Testis (tissue), 2 donors: ENCODE measurements at regions not wholly inside any gene's neighbourhood (a gene's known extent, or its start where the extent isn't known, plus 50 kb on each side); places are given as distances from the start of the nearest gene placed in this dataset.

Experiments
- DNase-seq: peaks from one replicate; pipeline ENCODE4 v3.0.0-alpha.2; 2019
- H3K27ac ChIP-seq, 2 donors: fragments of 200-600 bp; sonication (generic); one replicate each; pipeline ENCODE4 v1.5.1; 2019
- H3K27me3 ChIP-seq: fragments of 200-600 bp; sonication (generic); one replicate; pipeline ENCODE4 v1.5.1; 2019
- H3K36me3 ChIP-seq: fragments of 200-600 bp; sonication (generic); one replicate; pipeline ENCODE4 v1.5.1; 2017; ENCODE audit warnings: low read depth; ENCODE audit errors: missing control alignments
- H3K4me1 ChIP-seq: fragments of 200-600 bp; sonication (generic); one replicate; pipeline ENCODE4 v1.5.1; 2019
- H3K4me3 ChIP-seq, 2 donors: fragments of 200-600 bp; sonication (generic); one replicate each; pipeline ENCODE4 v1.5.1; 2017 to 2019
- H3K9me3 ChIP-seq: fragments of 200-600 bp; sonication (generic); one replicate; pipeline ENCODE4 v1.5.1; 2017
- CTCF ChIP-seq, 3 experiments: fragments of 450-650 bp in 2 of 3; fragments of 200-600 bp in 1 of 3; sonication (generic) in 1 of 3; IDR thresholded peaks; one replicate each; pipeline ENCODE4 v1.5.1; 2016 to 2019; ENCODE audit warnings: antibody characterized with exemption in 3 of 3, mild to moderate bottlenecking in 2 of 3, moderate library complexity in 1 of 3
- POLR2A ChIP-seq: fragments of 450-650 bp; IDR thresholded peaks from one replicate; pipeline ENCODE4 v1.6.1; 2017; ENCODE audit warnings: antibody characterized with exemption, mild to moderate bottlenecking, moderate library complexity
- WGBS, 2 donors: methylation state at CpG; one replicate each; pipeline ENCODE4 v1.1.5; 2018; 5-methylcytosine and 5-hydroxymethylcytosine counted together
- intact Hi-C: fragments of 100-400 bp; cut with DNase I; formaldehyde crosslinking; loops from one replicate; pipeline ENCODE4 v1.15.1; 2023; ENCODE audit warnings: low total_unique reads

GRCh38 chr12:89815225-89815624, 106.6 kb upstream of the ATP2B1 start:
- no peaks in the 10 kb centered on the region for H3K9me3 ChIP-seq
- no peak overlapping the region for H3K4me3 ChIP-seq
- WGBS, 2 donors: 92% methylated on average over 3 of the region's 3 CpGs
- H3K27ac ChIP-seq: no peak overlapping the region
- intact Hi-C loops: no loop called here
- H3K36me3 ChIP-seq: no peaks in the 10 kb centered on the region
- no peaks in the 10 kb centered on the region for H3K27me3 ChIP-seq
- no peak for TF ChIP-seq POLR2A
- no peak for TF ChIP-seq CTCF (IDR thresholded peaks at IDR 0.05)
- H3K4me1 ChIP-seq: no peaks in the 10 kb centered on the region
- DNase-seq: no peak

- H3K27me3 ChIP-seq: no peaks in the 10 kb centered on the region
- H3K9me3 ChIP-seq: no peaks in the 10 kb centered on the region
- intact Hi-C loops: no loop called here
- H3K4me1 ChIP-seq: no peaks in the 10 kb centered on the region
- no peak overlapping the region for H3K27ac ChIP-seq
- no peak for DNase-seq
- H3K4me3 ChIP-seq: no peak overlapping the region
- H3K36me3 ChIP-seq: no peaks in the 10 kb centered on the region
- no peak for TF ChIP-seq POLR2A
- TF ChIP-seq CTCF (IDR thresholded peaks at IDR 0.05): no peak
Measured at GRCh38 chr12:89803412-89803811, 94.8 kb upstream of the ATP2B1 start.

- no peak for DNase-seq
- no peaks in the 10 kb centered on the region for H3K27me3 ChIP-seq
- intact Hi-C loops: no loop called here
- WGBS, 2 donors: 79 to 90% methylated on average over 2 of the region's 2 CpGs
- TF ChIP-seq CTCF (IDR thresholded peaks at IDR 0.05) (no peak), POLR2A (no peak)
- H3K4me1 ChIP-seq: no peaks in the 10 kb centered on the region
- no peaks in the 10 kb centered on the region for H3K36me3 ChIP-seq
- no peaks in the 10 kb centered on the region for H3K9me3 ChIP-seq
- no peak overlapping the region for H3K4me3 ChIP-seq
- H3K27ac ChIP-seq: no peak overlapping the region
Measured at GRCh38 chr12:89801284-89801683, 92.6 kb upstream of the ATP2B1 start.

- no peaks in the 10 kb centered on the region for H3K27me3 ChIP-seq
- no peak overlapping the region for H3K4me3 ChIP-seq
- intact Hi-C loops: no loop called here
- no peaks in the 10 kb centered on the region for H3K36me3 ChIP-seq
- TF ChIP-seq CTCF (IDR thresholded peaks at IDR 0.05) (no peak), POLR2A (no peak)
- H3K27ac ChIP-seq: no peak overlapping the region
- no peak for DNase-seq
- H3K9me3 ChIP-seq: no peaks in the 10 kb centered on the region
- H3K4me1 ChIP-seq: no peaks in the 10 kb centered on the region
Measured at GRCh38 chr12:89800435-89800834, 91.8 kb upstream of the ATP2B1 start.

- 84 to 94% methylated on average over 3 of the region's 3 CpGs for WGBS, 2 donors
- Histone ChIP-seq H3K4me3 (no peak overlapping the region), H3K27me3 (no peaks in the 10 kb centered on the region), H3K4me1 (no peaks in the 10 kb centered on the region), H3K9me3 (no peaks in the 10 kb centered on the region), H3K27ac (no peak overlapping the region), H3K36me3 (no peaks in the 10 kb centered on the region)
- DNase-seq: no peak
- intact Hi-C loops: no loop called here
- TF ChIP-seq POLR2A: no peak
- TF ChIP-seq CTCF (IDR thresholded peaks at IDR 0.05): no peak
Measured at GRCh38 chr12:89799316-89799715, 90.7 kb upstream of the ATP2B1 start.
